DMS153 treated with DMSO at 0.1 percent for 48 hours (cell line): ENCODE measurements at regions not wholly inside any gene's neighbourhood (a gene's known extent, or its start where the extent isn't known, plus 50 kb on each side); places are given as distances from the start of the nearest gene placed in this dataset.

ENCODE experiments used
- DNase-seq: peaks from one replicate; lab custom pipeline; 2025; ENCODE audit not compliant: unreplicated experiment; lab: John Stamatoyannopoulos, UW

- no peak for DNase-seq
Observed at GRCh38 chr5:167898361-167899042, 392.9 kb upstream of the WWC1 start.

GRCh38 chr5:167899490-167900070 is 391.9 kb upstream of the WWC1 start:
- DNase-seq: no peak

GRCh38 chr5:167900340-167900935 is 391.0 kb upstream of the WWC1 start:
- DNase-seq: no peak

GRCh38 chr5:167902298-167902697 is 389.1 kb upstream of the WWC1 start:
- no peak for DNase-seq

GRCh38 chr5:167903243-167903642 is 388.2 kb upstream of the WWC1 start:
- DNase-seq: no peak

- DNase-seq: no peak
Observed at GRCh38 chr5:167903659-167904058, 387.8 kb upstream of the WWC1 start.

GRCh38 chr5:167905919-167906853 is 385.3 kb upstream of the WWC1 start:
- DNase-seq: no peak

- no peak for DNase-seq
Observed at GRCh38 chr5:167908606-167909005, 382.8 kb upstream of the WWC1 start.

GRCh38 chr5:167912941-167913665 is 378.3 kb upstream of the WWC1 start:
- DNase-seq: no peak

- no peak for DNase-seq
Observed at GRCh38 chr5:167915237-167915636, 376.2 kb upstream of the WWC1 start.

- DNase-seq: no peak
Observed at GRCh38 chr5:167916261-167916691, 375.2 kb upstream of the WWC1 start.

- DNase-seq: no peak
Observed at GRCh38 chr5:167916706-167917105, 374.7 kb upstream of the WWC1 start.

GRCh38 chr5:167918184-167918812 is 373.1 kb upstream of the WWC1 start:
- no peak for DNase-seq

- DNase-seq: no peak
Observed at GRCh38 chr5:167918813-167919483, 372.5 kb upstream of the WWC1 start.

GRCh38 chr5:167920589-167920988 is 370.9 kb upstream of the WWC1 start:
- DNase-seq: no peak

GRCh38 chr5:167921796-167922195 is 369.6 kb upstream of the WWC1 start:
- DNase-seq: no peak

- DNase-seq: no peak
Observed at GRCh38 chr5:167923396-167923795, 368.0 kb upstream of the WWC1 start.

GRCh38 chr5:167929841-167930240 is 361.6 kb upstream of the WWC1 start:
- DNase-seq: no peak

GRCh38 chr5:167934551-167934971 is 356.9 kb upstream of the WWC1 start:
- no peak for DNase-seq

- DNase-seq: no peak
Observed at GRCh38 chr5:167936022-167936421, 355.4 kb upstream of the WWC1 start.
